Ovary (tissue), 7 donors: ENCODE measurements at regions not wholly inside any gene's neighbourhood (a gene's known extent, or its start where the extent isn't known, plus 50 kb on each side); places are given as distances from the start of the nearest gene placed in this dataset.
A peak's percentile ranks its signal among the peaks of the same experiment; 100 is the strongest.

Experiments
- DNase-seq, 5 donors: peaks; one replicate each; pipeline ENCODE4 v3.0.0-alpha.2; 2019 to 2020
- H3K27ac ChIP-seq, 2 donors: fragments of 200-600 bp; one replicate each; pipeline versions ENCODE4 v1.5.1 to v1.8.0; 2019 to 2022
- H3K27me3 ChIP-seq: fragments of 200-600 bp; one replicate; pipeline ENCODE4 v1.8.0; 2022
- H3K36me3 ChIP-seq: fragments of 200-600 bp; sonication (generic); one replicate; pipeline ENCODE4 v1.5.1; 2019
- H3K4me1 ChIP-seq: one replicate; pipeline ENCODE4 v1.8.1; 2013; ENCODE audit warnings: mild to moderate bottlenecking, moderate library complexity; ENCODE audit not compliant: insufficient read depth
- H3K4me3 ChIP-seq: fragments of 200-600 bp; sonication (generic); one replicate; pipeline ENCODE4 v1.5.1; 2017
- H3K9me3 ChIP-seq, 2 donors: fragments of 200-600 bp in 1 of 2; sonication (generic) in 1 of 2; one replicate each; pipeline versions ENCODE4 v1.5.1 to v1.8.1; 2013 to 2019; ENCODE audit warnings: mild to moderate bottlenecking in 1 of 2, moderate library complexity in 1 of 2
- CTCF ChIP-seq, 3 donors: fragments of 450-650 bp in 2 of 3; fragments of 200-600 bp in 1 of 3; IDR thresholded peaks; one replicate each; pipeline versions ENCODE4 v1.5.1 to v1.8.0; 2016 to 2022; ENCODE audit warnings: antibody characterized with exemption in 3 of 3, mild to moderate bottlenecking in 1 of 3
- EP300 ChIP-seq: sonication (generic); formaldehyde crosslinking; IDR thresholded peaks from one replicate; pipeline ENCODE4 v1.6.1; 2017; ENCODE audit warnings: antibody characterized with exemption
- POLR2A ChIP-seq: fragments of 450-650 bp; IDR thresholded peaks from one replicate; pipeline ENCODE4 v1.6.1; 2017; ENCODE audit warnings: antibody characterized with exemption, mild to moderate bottlenecking, moderate library complexity
- WGBS, 3 donors: extraction: QIAGEN DNeasy Blood & Tissue Kit in 1 of 3; methylation state at CpG; one replicate each; pipeline versions ENCODE4 v1.1.5 to v1.1.7; 2013 to 2017; 5-methylcytosine and 5-hydroxymethylcytosine counted together
- intact Hi-C, 4 donors: fragments of 100-400 bp; cut with DNase I; formaldehyde crosslinking; loops; one replicate each; pipeline versions ENCODE4 v1.11.0 to v1.15.1; 2022 to 2023
- donor health status: DM: no; HTN: no; CAD: no; lungs with moderate emphysema.
- donor health status: DM: no; HTN: no; CAD: no.
- donor health status: Bipolar disorder and iron deficiency.
- donor health status: DM: no; HTN: no; CAD: no.
- donor health status: DM: yes; HTN: yes; CAD: no.

- DNase-seq, result no peak
- no peaks in the 10 kb centered on the region for H3K27me3 ChIP-seq
- TF ChIP-seq POLR2A, result no peak
- TF ChIP-seq CTCF (IDR thresholded peaks at IDR 0.05), result no peak
- TF ChIP-seq EP300, result no peak
- H3K27ac ChIP-seq, result no peak overlapping the region
- peaks cover 1% of the 10 kb centered on the region for H3K4me1 ChIP-seq
- no peak overlapping the region for H3K4me3 ChIP-seq
- 43 to 55% (median 47%) methylated on average over 1 of the region's 1 CpG for WGBS, 3 donors
- no peaks in the 10 kb centered on the region for H3K9me3 ChIP-seq
- H3K36me3 ChIP-seq, result no peaks in the 10 kb centered on the region
- intact Hi-C loops, result no loop called here
These were observed 883.4 kb upstream of the CDH2 start for GRCh38 chr18:29060349-29060748.

- H3K27me3 ChIP-seq, result no peaks in the 10 kb centered on the region
- H3K4me3 ChIP-seq, result no peak overlapping the region
- DNase-seq, result no peak
- H3K9me3 ChIP-seq, result no peaks in the 10 kb centered on the region
- intact Hi-C loops, result no loop called here
- no peaks in the 10 kb centered on the region for H3K36me3 ChIP-seq
- H3K4me1 ChIP-seq, result peaks cover 1% of the 10 kb centered on the region
- no peak overlapping the region for H3K27ac ChIP-seq
- TF ChIP-seq POLR2A (no peak), CTCF (IDR thresholded peaks at IDR 0.05) (no peak), EP300 (no peak)
These were observed 880.8 kb upstream of the CDH2 start for GRCh38 chr18:29057703-29058102.

DNA sequence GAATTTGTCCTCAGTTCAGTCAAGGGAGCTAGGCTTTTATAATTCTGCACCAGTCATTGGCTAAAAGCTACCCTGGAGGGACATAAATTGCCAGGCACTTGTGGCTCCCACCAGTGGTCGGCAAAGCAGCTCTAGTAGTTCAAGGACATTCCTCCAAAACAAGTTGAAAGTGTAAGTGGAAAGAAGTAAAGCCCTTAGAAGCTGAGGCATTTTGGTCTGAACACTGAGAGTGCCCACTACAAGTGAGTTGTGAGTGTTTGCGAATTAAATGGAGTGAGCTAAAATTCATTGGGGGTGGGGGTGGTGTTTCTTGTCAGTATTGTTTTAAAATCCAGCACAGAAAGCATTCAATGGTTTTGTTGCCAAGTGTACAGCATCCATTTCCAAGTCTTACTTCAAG, 879.9 kb upstream of the CDH2 start:
- H3K4me1 ChIP-seq, result peaks cover 1% of the 10 kb centered on the region
- no peaks in the 10 kb centered on the region for H3K9me3 ChIP-seq
- 13 to 32% (median 14%) methylated on average over 2 of the region's 2 CpGs for WGBS, 3 donors
- no peak overlapping the region for H3K27ac ChIP-seq
- H3K27me3 ChIP-seq, result no peaks in the 10 kb centered on the region
- intact Hi-C loops, result no loop called here
- TF ChIP-seq CTCF (IDR thresholded peaks at IDR 0.05), result no peak
- TF ChIP-seq POLR2A, result no peak
- no peak for TF ChIP-seq EP300
- peak in 1 of 5 donors; percentile 14 for DNase-seq
- H3K4me3 ChIP-seq, result no peak overlapping the region
- H3K36me3 ChIP-seq, result no peaks in the 10 kb centered on the region

GRCh38 chr18:29041976-29042375, 865.0 kb upstream of the CDH2 start:
- H3K27me3 ChIP-seq, result no peaks in the 10 kb centered on the region
- H3K27ac ChIP-seq, result no peak overlapping the region
- H3K9me3 ChIP-seq, result no peaks in the 10 kb centered on the region
- intact Hi-C loops, result no loop called here
- TF ChIP-seq CTCF (IDR thresholded peaks at IDR 0.05), result no peak
- TF ChIP-seq POLR2A, result no peak
- no peak for TF ChIP-seq EP300
- no peak for DNase-seq
- H3K4me3 ChIP-seq, result no peak overlapping the region
- no peaks in the 10 kb centered on the region for H3K36me3 ChIP-seq
- no peaks in the 10 kb centered on the region for H3K4me1 ChIP-seq
- WGBS, 3 donors, result 91 to 97% (median 95%) methylated on average over 1 of the region's 1 CpG
